ENCODE measurements at regions not wholly inside any gene's neighbourhood (a gene's known extent, or its start where the extent isn't known, plus 50 kb on each side); places are given as distances from the start of the nearest gene placed in this dataset.

GRCh38 chr12:107978201-107978600, 150.9 kb upstream of the WSCD2 start:
- TF ChIP-seq CTCF (IDR thresholded peaks at IDR 0.05), result no peak
- no peak for TF ChIP-seq POLR2A (IDR thresholded peaks at IDR 0.05)
- TF ChIP-seq EP300 (IDR thresholded peaks at IDR 0.05), result no peak

All from upper lobe of left lung (tissue), 4 donors.